ENCODE measurements at regions not wholly inside any gene's neighbourhood (a gene's known extent, or its start where the extent isn't known, plus 50 kb on each side); places are given as distances from the start of the nearest gene placed in this dataset.
"Not testable (repeated sequence)": the region's sequence is repeated elsewhere in the genome, so short reads cannot be mapped to it uniquely, and the experiment has no call there.

GRCh38 chr7:32779895-32780294 lies 111.7 kb downstream of the KBTBD2 start:
- not testable (repeated sequence) for TF ChIP-seq OSR1 (CRISPR knock-in tag; IDR thresholded peaks at IDR 0.05); PATZ1 (CRISPR knock-in tag; IDR thresholded peaks at IDR 0.05; ENCODE audit: borderline replicate concordance); BACH2 (CRISPR knock-in tag; IDR thresholded peaks at IDR 0.05; ENCODE audit: borderline replicate concordance); ESRRG (CRISPR knock-in tag; IDR thresholded peaks at IDR 0.05); ZFP3 (CRISPR knock-in tag; IDR thresholded peaks at IDR 0.05); RARB (CRISPR knock-in tag; IDR thresholded peaks at IDR 0.05); ZC3H10 (CRISPR knock-in tag; IDR thresholded peaks at IDR 0.05); SNAI2 (CRISPR knock-in tag; IDR thresholded peaks at IDR 0.05); ZFP30 (CRISPR knock-in tag; IDR thresholded peaks at IDR 0.05); CSDC2 (CRISPR knock-in tag; IDR thresholded peaks at IDR 0.05); ARNTL (CRISPR knock-in tag; IDR thresholded peaks at IDR 0.05; ENCODE audit: borderline replicate concordance, low read depth); GLIS3 (CRISPR knock-in tag; IDR thresholded peaks at IDR 0.05); TCF4 (CRISPR knock-in tag; IDR thresholded peaks at IDR 0.05; ENCODE audit: borderline replicate concordance)
- TF ChIP-seq, protein P1, sequence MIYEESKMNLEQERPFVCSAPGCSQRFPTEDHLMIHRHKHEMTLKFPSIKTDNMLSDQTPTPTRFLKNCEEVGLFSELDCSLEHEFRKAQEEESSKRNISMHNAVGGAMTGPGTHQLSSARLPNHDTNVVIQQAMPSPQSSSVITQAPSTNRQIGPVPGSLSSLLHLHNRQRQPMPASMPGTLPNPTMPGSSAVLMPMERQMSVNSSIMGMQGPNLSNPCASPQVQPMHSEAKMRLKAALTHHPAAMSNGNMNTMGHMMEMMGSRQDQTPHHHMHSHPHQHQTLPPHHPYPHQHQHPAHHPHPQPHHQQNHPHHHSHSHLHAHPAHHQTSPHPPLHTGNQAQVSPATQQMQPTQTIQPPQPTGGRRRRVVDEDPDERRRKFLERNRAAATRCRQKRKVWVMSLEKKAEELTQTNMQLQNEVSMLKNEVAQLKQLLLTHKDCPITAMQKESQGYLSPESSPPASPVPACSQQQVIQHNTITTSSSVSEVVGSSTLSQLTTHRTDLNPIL (CRISPR knock-in tag; IDR thresholded peaks at IDR 0.05; ENCODE audit: low read depth): not testable (repeated sequence)
